ENCODE measurements at regions not wholly inside any gene's neighbourhood (a gene's known extent, or its start where the extent isn't known, plus 50 kb on each side); places are given as distances from the start of the nearest gene placed in this dataset.

GRCh38 chr15:61281328-61281727, 52.2 kb upstream of the RORA start:
- Histone ChIP-seq H3K27me3 (peaks cover 0 to 8% of the 10 kb centered on the region in 2 donors), H3K36me3 (no peaks in the 10 kb centered on the region), H3K27ac (no peak overlapping the region), H3K9me3 (peaks cover 0 to 3% of the 10 kb centered on the region in 2 donors), H3K4me3 (no peak overlapping the region), H3K4me1 (no peaks in the 10 kb centered on the region)
- TF ChIP-seq CTCF (IDR thresholded peaks at IDR 0.05): no peak
- DNase-seq: no peak
- intact Hi-C loops (cut with DNase I): no loop called here
- no peak for ATAC-seq

Data from left lung (tissue), 4 donors.